ENCODE measurements at regions not wholly inside any gene's neighbourhood (a gene's known extent, or its start where the extent isn't known, plus 50 kb on each side); places are given as distances from the start of the nearest gene placed in this dataset.
"Not testable (repeated sequence)": the region's sequence is repeated elsewhere in the genome, so short reads cannot be mapped to it uniquely, and the experiment has no call there.

DNA sequence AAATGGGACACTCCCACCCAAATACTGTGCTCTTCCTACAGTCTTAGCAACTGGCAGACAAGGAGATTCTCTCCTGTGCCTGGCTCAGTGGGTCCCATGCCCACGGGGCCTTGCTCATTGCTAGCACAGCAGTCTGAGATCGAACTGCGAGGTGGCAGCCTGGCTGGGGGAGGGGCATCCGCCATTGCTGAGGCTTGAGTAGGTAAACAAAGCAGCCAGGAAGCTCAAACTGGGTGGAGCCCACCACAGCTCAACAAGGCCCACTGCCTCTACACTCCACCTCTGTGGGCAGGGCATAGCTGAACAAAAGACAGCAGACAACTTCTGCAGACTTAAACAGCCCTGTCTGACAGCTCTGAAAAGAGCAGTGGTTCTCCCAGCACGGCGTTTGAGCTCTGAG is 174.8 kb downstream of the COL12A1 start:
- not testable (repeated sequence) for DNase-seq

GRCh38 chr6:75029333-75029732 is 176.5 kb downstream of the COL12A1 start:
- DNase-seq: no peak

DNA sequence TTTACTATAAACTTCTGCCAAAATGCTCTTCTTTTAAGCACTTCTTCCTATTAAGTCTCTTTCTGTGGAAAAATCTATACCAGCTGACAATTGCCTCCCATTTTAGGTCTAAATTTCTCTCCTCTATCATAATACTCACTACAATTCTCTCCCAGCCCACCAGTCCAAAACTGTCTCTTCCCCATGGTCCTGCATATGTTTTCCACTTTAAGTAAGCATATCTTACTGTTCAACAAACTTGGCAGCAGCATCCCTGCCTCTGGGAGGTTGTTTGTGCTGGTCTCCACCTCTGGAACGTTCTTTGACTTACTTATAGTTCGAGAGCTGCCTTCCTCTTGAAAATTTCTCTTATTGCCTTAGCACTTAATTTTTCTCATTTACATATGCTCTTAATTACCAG is 180.5 kb downstream of the COL12A1 start:
- no peak for DNase-seq

DNA sequence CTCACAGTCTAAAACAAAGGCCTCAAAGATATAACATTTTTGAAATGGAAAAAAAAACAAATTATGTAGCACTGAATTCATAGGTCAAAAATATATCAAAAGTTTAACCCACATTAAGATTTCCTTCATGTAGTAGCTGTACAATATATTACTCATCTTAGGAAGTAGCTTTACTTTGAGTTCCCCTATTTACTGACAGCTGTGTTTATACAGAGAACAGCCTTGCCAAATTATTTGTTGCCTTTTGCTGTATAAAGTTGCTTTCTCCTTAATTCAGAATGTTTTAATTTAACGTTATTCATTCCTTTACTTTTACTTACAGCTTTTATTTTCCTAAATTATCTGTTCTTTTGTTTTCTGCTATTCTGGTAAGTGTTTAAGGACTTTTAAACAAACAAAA is 181.0 kb downstream of the COL12A1 start:
- peak; percentile 7 for DNase-seq

DNA sequence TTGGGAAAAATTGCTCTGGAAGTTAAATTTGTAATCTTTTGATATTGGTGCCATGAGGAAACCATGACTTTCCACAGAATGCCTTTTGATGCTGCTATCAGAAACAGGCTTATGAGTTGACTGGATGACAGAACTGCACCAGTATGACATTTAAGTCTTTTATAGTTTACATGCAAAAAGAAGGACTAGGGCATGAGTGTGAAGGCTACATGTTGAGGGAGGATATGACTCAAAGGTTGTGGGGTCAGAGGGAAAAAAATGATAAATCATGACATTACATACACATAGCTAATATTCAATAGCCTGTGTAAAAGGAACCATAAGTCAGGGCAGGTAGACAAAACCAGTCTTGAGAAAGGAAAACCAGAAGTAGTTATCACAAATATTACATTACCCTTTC is 182.2 kb downstream of the COL12A1 start:
- DNase-seq: peak; percentile 51

GRCh38 chr6:75020971-75021370 is 184.9 kb downstream of the COL12A1 start:
- DNase-seq: no peak

GRCh38 chr6:75020376-75020775 is 185.5 kb downstream of the COL12A1 start:
- no peak for DNase-seq

GRCh38 chr6:75012018-75012417 is 193.8 kb downstream of the COL12A1 start:
- peak; percentile 37 for DNase-seq

DNA sequence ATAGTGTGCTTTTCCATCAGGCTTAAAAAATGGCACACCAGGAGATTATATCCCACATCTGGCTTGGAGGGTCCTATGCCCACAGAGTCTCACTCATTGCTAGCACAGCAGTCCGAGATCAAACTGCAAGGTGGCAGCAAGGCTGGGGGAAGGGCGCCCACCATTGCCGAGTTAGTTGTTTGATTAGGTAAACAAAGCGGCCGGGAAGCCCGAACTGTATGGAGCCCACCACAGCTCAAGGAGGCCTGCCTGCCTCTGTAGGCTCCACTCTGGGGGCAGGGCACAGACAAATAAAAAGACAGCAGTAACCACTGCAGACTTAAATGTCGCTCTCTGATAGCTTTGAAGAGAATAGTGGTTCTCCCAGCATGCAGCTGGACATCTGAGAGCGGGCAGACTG is 201.9 kb downstream of the COL12A1 start:
- DNase-seq: not testable (repeated sequence)

DNA sequence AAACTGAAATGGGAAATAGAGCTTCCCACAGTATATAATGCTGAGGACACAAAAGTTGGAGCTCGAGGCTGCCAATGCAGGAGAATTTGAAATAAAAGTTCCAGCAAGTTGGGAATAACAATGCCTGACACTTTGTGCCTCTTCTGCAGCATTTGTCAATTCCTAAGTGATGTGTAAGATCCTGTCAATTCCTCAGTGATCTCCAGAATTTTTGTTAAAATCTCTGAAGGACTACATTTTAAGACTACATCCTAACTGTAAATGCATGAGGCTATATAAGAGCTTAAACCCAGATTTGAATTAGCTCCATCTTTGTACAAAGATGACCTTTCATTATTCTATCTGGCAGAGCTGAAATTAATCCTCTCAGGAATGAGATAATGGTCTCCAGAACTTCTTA is 208.2 kb downstream of the COL12A1 start:
- peak; percentile 5 for DNase-seq

- DNase-seq: no peak
Measured at GRCh38 chr6:74993136-74993535, 212.7 kb downstream of the COL12A1 start.

DNA sequence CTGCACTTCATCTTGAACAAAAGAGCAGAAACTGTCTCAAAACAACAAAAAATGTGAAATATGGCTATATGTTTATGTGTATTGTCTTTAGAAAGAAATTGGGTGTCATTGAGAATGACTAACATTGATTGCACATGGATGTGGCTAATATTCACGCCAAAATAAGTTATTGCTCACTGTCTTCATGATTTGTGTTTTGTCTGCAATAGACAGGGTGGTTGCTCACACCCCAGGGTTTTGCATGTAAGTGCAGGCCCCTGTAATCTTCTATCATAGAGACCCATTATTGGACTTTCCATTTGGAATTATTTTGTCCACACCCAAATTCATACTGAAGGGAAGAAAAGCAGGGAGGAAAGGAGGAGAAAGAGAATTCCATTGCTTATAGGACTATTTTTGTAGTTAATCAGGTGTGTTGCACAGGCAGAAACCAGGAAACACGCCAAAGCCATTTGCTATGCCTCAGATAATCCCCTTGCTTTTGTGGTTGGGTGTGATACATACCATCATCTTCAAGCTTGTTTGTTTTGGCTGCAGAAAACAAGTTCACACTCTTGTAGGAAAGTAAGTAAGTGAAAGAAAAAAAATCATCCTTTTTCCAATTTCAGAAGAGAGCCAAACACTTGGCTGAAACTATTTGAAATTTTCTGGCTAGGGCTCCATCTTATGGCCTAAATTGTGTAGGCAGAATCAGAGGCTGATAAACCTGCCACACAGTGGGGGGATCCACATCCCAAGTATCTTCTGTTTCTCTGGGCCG is 214.1 kb downstream of the COL12A1 start:
- DNase-seq: peak; percentile 91

GRCh38 chr6:74979065-74979766 is 226.6 kb downstream of the COL12A1 start:
- DNase-seq: no peak

- no peak for DNase-seq
Measured at GRCh38 chr6:74976701-74977100, 229.2 kb downstream of the COL12A1 start.

DNA sequence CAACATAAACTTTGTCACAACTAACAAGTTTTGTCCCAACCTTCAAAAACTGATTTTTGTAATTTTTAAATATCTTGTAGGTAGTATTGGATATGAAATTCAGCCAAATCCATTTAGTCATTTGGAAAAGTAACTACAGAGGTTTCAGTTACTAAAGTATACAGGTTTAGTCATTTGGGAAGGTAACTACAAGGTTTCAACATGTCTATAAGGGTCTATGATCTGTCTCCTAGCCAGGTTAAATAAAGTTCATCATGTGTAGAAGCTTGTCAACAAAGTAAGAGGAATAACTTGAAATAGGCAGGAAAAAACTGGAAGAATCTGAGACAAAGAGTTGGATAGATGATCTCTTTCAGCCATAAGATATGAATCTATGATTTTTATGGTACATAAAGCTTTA is 229.8 kb downstream of the COL12A1 start:
- DNase-seq: no peak

DNA sequence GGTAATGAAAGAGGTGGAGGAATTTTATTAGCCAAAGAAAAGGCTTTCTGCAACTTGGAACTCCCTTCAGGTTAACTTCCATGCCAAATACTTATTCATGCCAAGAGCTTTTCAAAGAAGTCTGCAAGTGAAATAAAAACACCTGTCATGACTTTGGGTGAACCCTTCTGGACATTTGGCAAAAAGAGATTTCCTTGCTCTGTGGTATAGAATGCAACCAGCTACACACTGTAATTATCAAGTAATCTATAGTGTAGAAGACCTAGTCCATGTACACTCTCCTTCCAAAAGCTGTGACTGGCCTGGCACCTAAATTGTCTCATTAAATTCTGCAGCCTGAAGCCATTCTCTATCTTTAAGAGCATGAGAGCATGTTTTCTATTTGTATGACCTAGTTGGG is 232.3 kb downstream of the COL12A1 start:
- no peak for DNase-seq

- peak; percentile 65 for DNase-seq
Measured at GRCh38 chr6:74971633-74972032, 234.2 kb downstream of the COL12A1 start.

DNA sequence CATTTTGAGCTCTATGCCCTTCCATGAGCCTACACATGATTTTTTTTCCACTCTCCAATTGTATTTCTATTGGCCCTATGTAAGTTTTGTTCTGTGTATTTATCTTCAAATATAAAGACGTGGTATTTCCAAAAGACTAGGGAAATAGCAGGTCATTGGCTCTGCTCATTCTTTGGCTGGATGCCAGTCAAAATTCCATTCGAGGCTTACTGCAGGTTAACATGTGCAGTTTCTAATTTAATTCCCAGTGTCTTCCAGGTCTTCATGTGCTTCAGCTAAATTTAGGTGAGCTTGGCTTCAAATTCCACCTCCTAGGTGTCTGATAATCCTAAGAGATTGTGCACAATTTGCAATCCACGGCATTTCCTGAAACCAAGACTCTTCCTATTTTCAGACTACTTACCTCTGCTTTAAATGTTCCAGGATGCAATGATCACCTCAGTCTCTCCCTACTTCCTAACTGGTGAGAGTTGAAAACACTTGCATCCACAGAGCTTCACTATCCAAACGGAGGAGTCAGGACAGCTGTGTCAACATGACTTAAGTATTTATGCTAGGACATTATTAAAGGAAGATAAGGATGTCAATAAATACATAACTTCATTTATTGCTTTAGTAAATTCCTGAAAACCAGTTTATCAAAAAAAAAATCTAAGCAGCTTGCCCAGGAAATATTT is 236.1 kb downstream of the COL12A1 start:
- DNase-seq: peak; percentile 8

GRCh38 chr6:74967821-74968220 is 238.0 kb downstream of the COL12A1 start:
- DNase-seq: no peak

DNA sequence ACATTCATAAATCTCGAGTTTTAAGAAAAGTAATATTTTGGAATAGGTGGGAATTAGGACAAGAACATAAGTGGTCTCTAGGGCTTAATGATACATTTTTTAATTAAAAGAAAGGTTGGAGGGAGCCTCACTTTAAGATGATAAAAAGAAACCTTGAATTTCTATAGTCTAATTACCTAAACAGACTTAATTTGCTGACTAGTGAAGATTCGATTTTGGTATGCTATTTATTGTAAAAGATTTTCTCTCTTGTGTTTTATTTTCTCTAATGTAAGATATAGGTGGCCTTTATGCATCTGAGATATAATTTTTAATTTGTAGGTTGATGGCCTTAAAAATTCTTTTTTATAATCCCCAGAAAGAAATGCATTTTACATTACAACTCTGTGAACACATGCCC is 239.1 kb downstream of the COL12A1 start:
- no peak for DNase-seq

- no peak for DNase-seq
Measured at GRCh38 chr6:74964871-74965441, 240.9 kb downstream of the COL12A1 start.

- no peak for DNase-seq
Measured at GRCh38 chr6:74956559-74957428, 249.1 kb downstream of the COL12A1 start.

- DNase-seq: no peak
Measured at GRCh38 chr6:74953708-74954107, 252.1 kb downstream of the COL12A1 start.
